ENCODE measurements at regions not wholly inside any gene's neighbourhood (a gene's known extent, or its start where the extent isn't known, plus 50 kb on each side); places are given as distances from the start of the nearest gene placed in this dataset.

- H3K36me3 ChIP-seq (ENCODE audit: control insufficient read depth, insufficient read depth, low read length): no peaks in the 10 kb centered on the region
- H2AFZ ChIP-seq (ENCODE audit: low read length): no peak overlapping the region
- no peak overlapping the region for H3K27ac ChIP-seq (ENCODE audit: insufficient read depth, low read length)
- no peak for TF ChIP-seq CTCF (conservative IDR thresholded peaks at IDR 0.05 in 1 of 2, IDR thresholded peaks at IDR 0.05 in 1 of 2; ENCODE audit: low read depth in 1 of 2, low read length in 2 of 2)
- TF ChIP-seq EZH2 (IDR thresholded peaks at IDR 0.05; ENCODE audit: low read length, missing control alignments): no peak
- no peaks in the 10 kb centered on the region for H3K9me3 ChIP-seq (ENCODE audit: control insufficient read depth, insufficient read depth, low read depth, low read length)
- H3K4me3 ChIP-seq (replicated peaks in 1 of 4; ENCODE audit: control extremely low read depth in 1 of 4, insufficient read depth in 1 of 4, low read depth in 3 of 4, low read length in 4 of 4): no peak overlapping the region
- no peaks in the 10 kb centered on the region for H3K79me2 ChIP-seq (ENCODE audit: control insufficient read depth, insufficient read depth, low read length)
- H3K27me3 ChIP-seq (ENCODE audit: control insufficient read depth, insufficient read depth, low read length): no peaks in the 10 kb centered on the region
- H3K9ac ChIP-seq (ENCODE audit: insufficient read depth, low read length): no peak overlapping the region
- no peak for DNase-seq (ENCODE audit: low read depth in 2 of 2)
- H3K4me1 ChIP-seq (ENCODE audit: control insufficient read depth, extremely low read depth, insufficient read depth, low read length): no peaks in the 10 kb centered on the region
- no peak overlapping the region for H3K4me2 ChIP-seq (ENCODE audit: extremely low read depth, insufficient read depth, low read length)
- no peaks in the 10 kb centered on the region for H4K20me1 ChIP-seq (ENCODE audit: control insufficient read depth, extremely low read depth, insufficient read depth, low read length)
Observed at GRCh38 chr11:70775386-70776075, 377.2 kb downstream of the CTTN start.

- no peak for TF ChIP-seq CTCF (conservative IDR thresholded peaks at IDR 0.05 in 1 of 2, IDR thresholded peaks at IDR 0.05 in 1 of 2; ENCODE audit: low read depth in 1 of 2, low read length in 2 of 2)
- TF ChIP-seq EZH2 (IDR thresholded peaks at IDR 0.05; ENCODE audit: low read length, missing control alignments): no peak
- H3K4me3 ChIP-seq (replicated peaks in 1 of 4; ENCODE audit: control extremely low read depth in 1 of 4, insufficient read depth in 1 of 4, low read depth in 3 of 4, low read length in 4 of 4): no peak overlapping the region
- no peak overlapping the region for H2AFZ ChIP-seq (ENCODE audit: low read length)
- no peaks in the 10 kb centered on the region for H3K36me3 ChIP-seq (ENCODE audit: control insufficient read depth, insufficient read depth, low read length)
- H3K9ac ChIP-seq (ENCODE audit: insufficient read depth, low read length): no peak overlapping the region
- H3K4me1 ChIP-seq (ENCODE audit: control insufficient read depth, extremely low read depth, insufficient read depth, low read length): no peaks in the 10 kb centered on the region
- no peak for DNase-seq (ENCODE audit: low read depth in 2 of 2)
- H4K20me1 ChIP-seq (ENCODE audit: control insufficient read depth, extremely low read depth, insufficient read depth, low read length): no peaks in the 10 kb centered on the region
- H3K4me2 ChIP-seq (ENCODE audit: extremely low read depth, insufficient read depth, low read length): no peak overlapping the region
- H3K27me3 ChIP-seq (ENCODE audit: control insufficient read depth, insufficient read depth, low read length): no peaks in the 10 kb centered on the region
- H3K79me2 ChIP-seq (ENCODE audit: control insufficient read depth, insufficient read depth, low read length): no peaks in the 10 kb centered on the region
- no peaks in the 10 kb centered on the region for H3K9me3 ChIP-seq (ENCODE audit: control insufficient read depth, insufficient read depth, low read depth, low read length)
- H3K27ac ChIP-seq (ENCODE audit: insufficient read depth, low read length): no peak overlapping the region
Observed at GRCh38 chr11:70776914-70777532, 378.7 kb downstream of the CTTN start.

- H3K4me3 ChIP-seq (replicated peaks in 1 of 4; ENCODE audit: control extremely low read depth in 1 of 4, insufficient read depth in 1 of 4, low read depth in 3 of 4, low read length in 4 of 4): no peak overlapping the region
- no peak overlapping the region for H2AFZ ChIP-seq (ENCODE audit: low read length)
- H3K36me3 ChIP-seq (ENCODE audit: control insufficient read depth, insufficient read depth, low read length): no peaks in the 10 kb centered on the region
- no peak overlapping the region for H3K27ac ChIP-seq (ENCODE audit: insufficient read depth, low read length)
- H3K9ac ChIP-seq (ENCODE audit: insufficient read depth, low read length): no peak overlapping the region
- H3K79me2 ChIP-seq (ENCODE audit: control insufficient read depth, insufficient read depth, low read length): no peaks in the 10 kb centered on the region
- no peak for TF ChIP-seq EZH2 (IDR thresholded peaks at IDR 0.05; ENCODE audit: low read length, missing control alignments)
- no peak for TF ChIP-seq CTCF (conservative IDR thresholded peaks at IDR 0.05 in 1 of 2, IDR thresholded peaks at IDR 0.05 in 1 of 2; ENCODE audit: low read depth in 1 of 2, low read length in 2 of 2)
- H3K4me2 ChIP-seq (ENCODE audit: extremely low read depth, insufficient read depth, low read length): no peak overlapping the region
- no peaks in the 10 kb centered on the region for H3K27me3 ChIP-seq (ENCODE audit: control insufficient read depth, insufficient read depth, low read length)
- H3K9me3 ChIP-seq (ENCODE audit: control insufficient read depth, insufficient read depth, low read depth, low read length): no peaks in the 10 kb centered on the region
- no peak for DNase-seq (ENCODE audit: low read depth in 2 of 2)
- no peaks in the 10 kb centered on the region for H3K4me1 ChIP-seq (ENCODE audit: control insufficient read depth, extremely low read depth, insufficient read depth, low read length)
- H4K20me1 ChIP-seq (ENCODE audit: control insufficient read depth, extremely low read depth, insufficient read depth, low read length): no peaks in the 10 kb centered on the region
Observed at GRCh38 chr11:70778883-70779282, 380.6 kb downstream of the CTTN start.
